KMS-11 (cell line): ENCODE measurements at regions not wholly inside any gene's neighbourhood (a gene's known extent, or its start where the extent isn't known, plus 50 kb on each side); places are given as distances from the start of the nearest gene placed in this dataset.

Source experiments
- H2AFZ ChIP-seq: fragments of 200-600 bp; sonication (generic); 2 replicates; pipeline ENCODE4 v1.6.1; 2016; ENCODE audit warnings: antibody characterized with exemption, mixed run types, low read depth
- H3K27ac ChIP-seq: fragments of 200-600 bp; sonication (generic); 2 replicates; pipeline ENCODE4 v1.6.1; 2016; ENCODE audit warnings: mild to moderate bottlenecking, mixed run types
- H3K27me3 ChIP-seq: fragments of 200-600 bp; sonication (generic); 2 replicates; pipeline ENCODE4 v1.6.1; 2017; ENCODE audit warnings: mild to moderate bottlenecking, low read depth, mixed run types, moderate library complexity; ENCODE audit not compliant: insufficient read depth
- H3K36me3 ChIP-seq: fragments of 200-600 bp; sonication (generic); 2 replicates; pipeline ENCODE4 v1.6.1; 2017; ENCODE audit warnings: mild to moderate bottlenecking, mixed run types; ENCODE audit not compliant: insufficient read depth
- H3K4me1 ChIP-seq: fragments of 200-600 bp; sonication (generic); 2 replicates; pipeline ENCODE4 v1.6.1; 2016; ENCODE audit warnings: mild to moderate bottlenecking, low read depth, mixed run types; ENCODE audit not compliant: poor library complexity, severe bottlenecking
- H3K4me2 ChIP-seq: fragments of 200-600 bp; sonication (generic); 2 replicates; pipeline ENCODE4 v1.7.0; 2016; ENCODE audit warnings: mild to moderate bottlenecking, mixed run types
- H3K4me3 ChIP-seq: fragments of 200-600 bp; sonication (generic); IDR thresholded peaks from 2 replicates; pipeline ENCODE4 v1.6.1; 2017; ENCODE audit warnings: low read depth, low read length, mixed read lengths; ENCODE audit not compliant: insufficient read depth
- H3K79me2 ChIP-seq: fragments of 200-600 bp; sonication (generic); 2 replicates; pipeline ENCODE4 v1.6.1; 2016; ENCODE audit warnings: low read depth, mixed run types; ENCODE audit not compliant: insufficient read depth
- H3K9ac ChIP-seq: fragments of 200-600 bp; sonication (generic); 2 replicates; pipeline ENCODE4 v1.6.1; 2016; ENCODE audit warnings: mild to moderate bottlenecking, mixed run types
- H4K20me1 ChIP-seq: fragments of 200-600 bp; sonication (generic); 2 replicates; pipeline ENCODE4 v1.6.1; 2016; ENCODE audit warnings: mild to moderate bottlenecking, mixed run types; ENCODE audit not compliant: insufficient read depth
- TF ChIP-seq, protein P1 (sequence below): fragments of 200-600 bp; sonication (generic); conservative IDR thresholded peaks from 2 replicates; pipeline ENCODE4 v1.6.1; 2017; ENCODE audit warnings: low read depth, mild to moderate bottlenecking, antibody characterized with exemption, low read length, moderate library complexity, mixed read lengths

- H3K9ac ChIP-seq: no peak overlapping the region
- no peaks in the 10 kb centered on the region for H3K36me3 ChIP-seq
- H3K4me3 ChIP-seq: no peak overlapping the region
- H3K79me2 ChIP-seq: no peaks in the 10 kb centered on the region
- TF ChIP-seq, protein P1, sequence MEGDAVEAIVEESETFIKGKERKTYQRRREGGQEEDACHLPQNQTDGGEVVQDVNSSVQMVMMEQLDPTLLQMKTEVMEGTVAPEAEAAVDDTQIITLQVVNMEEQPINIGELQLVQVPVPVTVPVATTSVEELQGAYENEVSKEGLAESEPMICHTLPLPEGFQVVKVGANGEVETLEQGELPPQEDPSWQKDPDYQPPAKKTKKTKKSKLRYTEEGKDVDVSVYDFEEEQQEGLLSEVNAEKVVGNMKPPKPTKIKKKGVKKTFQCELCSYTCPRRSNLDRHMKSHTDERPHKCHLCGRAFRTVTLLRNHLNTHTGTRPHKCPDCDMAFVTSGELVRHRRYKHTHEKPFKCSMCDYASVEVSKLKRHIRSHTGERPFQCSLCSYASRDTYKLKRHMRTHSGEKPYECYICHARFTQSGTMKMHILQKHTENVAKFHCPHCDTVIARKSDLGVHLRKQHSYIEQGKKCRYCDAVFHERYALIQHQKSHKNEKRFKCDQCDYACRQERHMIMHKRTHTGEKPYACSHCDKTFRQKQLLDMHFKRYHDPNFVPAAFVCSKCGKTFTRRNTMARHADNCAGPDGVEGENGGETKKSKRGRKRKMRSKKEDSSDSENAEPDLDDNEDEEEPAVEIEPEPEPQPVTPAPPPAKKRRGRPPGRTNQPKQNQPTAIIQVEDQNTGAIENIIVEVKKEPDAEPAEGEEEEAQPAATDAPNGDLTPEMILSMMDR: no peak
- H3K27me3 ChIP-seq: no peaks in the 10 kb centered on the region
- H3K27ac ChIP-seq: no peak overlapping the region
- H3K4me2 ChIP-seq: no peak overlapping the region
- H4K20me1 ChIP-seq: no peaks in the 10 kb centered on the region
- no peaks in the 10 kb centered on the region for H3K4me1 ChIP-seq
- no peak overlapping the region for H2AFZ ChIP-seq
These were observed 87.0 kb upstream of the LRFN2 start for GRCh38 chr6:40674170-40674569.

GRCh38 chr6:40672087-40672486 lies 84.9 kb upstream of the LRFN2 start:
- Histone ChIP-seq H3K27ac (no peak overlapping the region), H3K4me1 (no peaks in the 10 kb centered on the region), H2AFZ (no peak overlapping the region), H3K36me3 (no peaks in the 10 kb centered on the region), H3K4me3 (no peak overlapping the region), H3K79me2 (no peaks in the 10 kb centered on the region), H3K9ac (no peak overlapping the region), H3K4me2 (no peak overlapping the region), H3K27me3 (no peaks in the 10 kb centered on the region), H4K20me1 (no peaks in the 10 kb centered on the region)
- TF ChIP-seq, protein P1: no peak

- Histone ChIP-seq H3K4me2 (no peak overlapping the region), H3K27ac (no peak overlapping the region), H3K79me2 (no peaks in the 10 kb centered on the region), H3K9ac (no peak overlapping the region), H3K4me1 (no peaks in the 10 kb centered on the region), H3K27me3 (no peaks in the 10 kb centered on the region), H2AFZ (no peak overlapping the region), H4K20me1 (no peaks in the 10 kb centered on the region), H3K4me3 (no peak overlapping the region), H3K36me3 (no peaks in the 10 kb centered on the region)
- TF ChIP-seq, protein P1: no peak
These were observed 84.5 kb upstream of the LRFN2 start for GRCh38 chr6:40671694-40672050.

DNA sequence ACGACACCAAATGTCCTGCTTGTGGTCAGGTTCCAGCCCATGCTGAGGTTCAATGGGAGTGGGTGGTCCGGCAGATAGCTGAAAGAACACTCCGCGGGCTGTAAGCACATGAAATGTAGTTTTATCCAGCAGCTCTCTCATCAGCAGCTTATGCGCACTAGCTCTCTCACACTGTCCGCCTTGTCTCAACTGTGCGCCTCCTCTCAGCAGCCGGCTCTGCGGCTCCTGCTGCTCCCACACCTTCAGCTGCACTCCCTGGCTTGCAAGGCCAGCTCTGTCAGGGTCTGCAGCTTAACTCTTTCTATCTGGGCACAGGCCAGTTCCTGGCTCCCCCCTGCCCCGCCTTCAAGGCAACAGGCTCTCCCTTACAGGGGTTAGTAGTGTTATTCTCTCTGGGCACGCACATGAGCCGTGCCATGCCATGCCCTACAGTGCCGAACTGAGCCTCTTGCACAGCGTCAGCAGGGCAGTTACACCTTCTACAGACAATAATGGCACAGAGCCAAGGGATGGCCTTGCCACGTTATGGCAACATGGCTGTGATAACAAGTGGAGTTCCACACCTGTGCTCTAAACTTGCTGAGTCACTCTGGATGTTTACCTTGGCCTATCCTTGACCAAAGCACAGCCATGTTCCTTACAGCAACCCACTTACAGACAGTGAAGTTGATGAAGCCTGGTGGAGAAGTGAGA lies 84.0 kb upstream of the LRFN2 start:
- no peak overlapping the region for H3K9ac ChIP-seq

More for the DNA sequence above, 84.0 kb upstream of the LRFN2 start:
- Histone ChIP-seq H3K27me3 (no peaks in the 10 kb centered on the region), H3K4me1 (no peaks in the 10 kb centered on the region), H2AFZ (no peak overlapping the region), H4K20me1 (no peaks in the 10 kb centered on the region), H3K4me3 (no peak overlapping the region), H3K27ac (no peak overlapping the region), H3K79me2 (no peaks in the 10 kb centered on the region), H3K4me2 (no peak overlapping the region), H3K36me3 (no peaks in the 10 kb centered on the region)
- TF ChIP-seq, protein P1: no peak
